GM13977 (cell line): ENCODE measurements at regions not wholly inside any gene's neighbourhood (a gene's known extent, or its start where the extent isn't known, plus 50 kb on each side); places are given as distances from the start of the nearest gene placed in this dataset.

Experiments used
- DNase-seq: peaks from one replicate; pipeline ENCODE4 v3.0.0; 2012; ENCODE audit warnings: low spot score
- in situ Hi-C: fragments of 300-500 bp; cut with MboI; formaldehyde crosslinking; loops from one replicate; pipeline ENCODE4 v1.12.0; 2022; ENCODE audit warnings: low sequenced_read_pairs, low pct_unique_long_range_greater_than_20kb, mixed read lengths, inconsistent platforms; ENCODE audit not compliant: unreplicated experiment
- TF ChIP-seq, protein P1 (sequence below): IDR thresholded peaks from 2 replicates; pipeline ENCODE4 v1.5.1; 2012; ENCODE audit warnings: mild to moderate bottlenecking, control low read depth; ENCODE audit not compliant: insufficient read depth; ENCODE audit errors: extremely low read depth, missing control alignments

DNA sequence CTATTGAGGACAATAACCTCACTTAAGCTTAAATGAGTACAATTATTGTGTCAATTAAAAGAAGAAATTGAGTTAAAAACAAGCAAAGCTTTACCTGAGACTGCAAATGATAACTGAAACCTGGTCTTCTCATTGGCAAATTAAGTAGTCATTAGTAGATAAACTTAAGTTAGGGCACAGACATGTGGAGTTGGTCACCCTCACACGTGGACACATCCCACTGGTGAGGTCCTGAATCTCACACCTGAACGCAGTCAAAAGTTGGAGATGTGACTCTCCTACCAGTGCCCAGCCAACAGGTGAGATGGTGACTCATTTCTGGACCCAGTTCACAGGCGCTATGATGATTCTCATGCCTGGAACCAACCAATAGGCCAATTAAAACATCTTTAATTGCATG, 311.6 kb downstream of the FOXL1 start:
- DNase-seq: no peak
- in situ Hi-C loops: no loop called here
- TF ChIP-seq, protein P1, sequence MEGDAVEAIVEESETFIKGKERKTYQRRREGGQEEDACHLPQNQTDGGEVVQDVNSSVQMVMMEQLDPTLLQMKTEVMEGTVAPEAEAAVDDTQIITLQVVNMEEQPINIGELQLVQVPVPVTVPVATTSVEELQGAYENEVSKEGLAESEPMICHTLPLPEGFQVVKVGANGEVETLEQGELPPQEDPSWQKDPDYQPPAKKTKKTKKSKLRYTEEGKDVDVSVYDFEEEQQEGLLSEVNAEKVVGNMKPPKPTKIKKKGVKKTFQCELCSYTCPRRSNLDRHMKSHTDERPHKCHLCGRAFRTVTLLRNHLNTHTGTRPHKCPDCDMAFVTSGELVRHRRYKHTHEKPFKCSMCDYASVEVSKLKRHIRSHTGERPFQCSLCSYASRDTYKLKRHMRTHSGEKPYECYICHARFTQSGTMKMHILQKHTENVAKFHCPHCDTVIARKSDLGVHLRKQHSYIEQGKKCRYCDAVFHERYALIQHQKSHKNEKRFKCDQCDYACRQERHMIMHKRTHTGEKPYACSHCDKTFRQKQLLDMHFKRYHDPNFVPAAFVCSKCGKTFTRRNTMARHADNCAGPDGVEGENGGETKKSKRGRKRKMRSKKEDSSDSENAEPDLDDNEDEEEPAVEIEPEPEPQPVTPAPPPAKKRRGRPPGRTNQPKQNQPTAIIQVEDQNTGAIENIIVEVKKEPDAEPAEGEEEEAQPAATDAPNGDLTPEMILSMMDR: no peak

DNA sequence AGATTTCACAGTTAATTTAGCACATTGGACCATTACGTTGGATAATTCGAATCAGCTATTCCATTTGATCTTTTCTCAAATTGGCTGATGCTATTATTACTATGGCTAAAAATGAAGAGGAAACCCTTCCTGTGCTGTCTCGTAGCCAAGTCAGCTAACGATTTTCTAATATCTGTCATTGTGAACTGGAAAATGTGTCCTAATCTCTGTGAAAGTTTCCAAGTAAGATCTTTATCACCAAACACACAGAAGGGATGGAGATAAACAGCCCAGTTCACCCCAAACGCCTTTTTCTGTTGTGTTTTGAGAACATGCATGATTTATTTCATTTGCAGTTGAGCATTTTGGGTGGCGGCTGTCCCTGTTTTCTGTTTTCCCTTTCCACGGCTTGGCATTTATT, 312.8 kb downstream of the FOXL1 start:
- DNase-seq: no peak
- TF ChIP-seq, protein P1: no peak
- in situ Hi-C loops: no loop called here

DNA sequence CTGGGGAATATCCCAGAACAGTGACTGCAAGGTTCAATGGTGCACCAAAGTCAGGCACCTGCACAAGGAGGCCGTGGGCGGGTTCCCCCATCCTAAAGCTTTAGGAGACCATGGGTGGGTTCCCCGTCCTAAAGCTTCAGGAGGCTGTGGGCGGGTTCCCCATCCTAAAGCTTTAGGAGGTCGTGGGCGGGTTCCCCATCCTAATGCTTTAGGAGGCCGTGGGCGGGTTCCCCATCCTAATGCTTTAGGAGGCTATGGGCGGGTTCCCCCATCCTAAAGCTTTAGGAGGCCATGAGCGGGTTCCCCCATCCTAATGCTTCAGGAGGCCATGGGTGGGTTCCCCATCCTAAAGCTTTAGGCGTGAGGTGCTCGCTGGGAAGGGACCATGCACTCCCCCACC, 313.3 kb downstream of the FOXL1 start:
- no peak for DNase-seq
- in situ Hi-C loops: no loop called here
- TF ChIP-seq, protein P1: no peak

DNA sequence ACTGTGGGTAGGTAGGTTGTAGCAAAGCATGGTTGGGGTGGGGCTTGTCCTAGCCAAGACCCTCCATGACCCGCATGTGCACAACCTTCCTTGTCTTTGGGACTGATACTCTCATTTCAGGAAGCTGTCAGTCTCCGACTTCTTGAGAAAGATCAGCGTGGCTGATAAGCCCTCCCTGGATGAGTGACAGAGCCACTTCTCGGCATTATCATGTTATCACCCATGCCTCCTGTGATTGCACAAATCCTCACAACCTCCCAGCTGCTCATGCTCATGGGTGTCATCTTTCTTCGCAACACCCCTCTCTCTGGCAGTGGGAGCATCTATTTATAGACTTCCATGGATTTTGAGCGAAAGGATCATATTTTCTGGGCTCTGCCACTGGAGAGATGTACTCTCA, 314.2 kb downstream of the FOXL1 start:
- DNase-seq: no peak
- TF ChIP-seq, protein P1: no peak
- in situ Hi-C loops: no loop called here

DNA sequence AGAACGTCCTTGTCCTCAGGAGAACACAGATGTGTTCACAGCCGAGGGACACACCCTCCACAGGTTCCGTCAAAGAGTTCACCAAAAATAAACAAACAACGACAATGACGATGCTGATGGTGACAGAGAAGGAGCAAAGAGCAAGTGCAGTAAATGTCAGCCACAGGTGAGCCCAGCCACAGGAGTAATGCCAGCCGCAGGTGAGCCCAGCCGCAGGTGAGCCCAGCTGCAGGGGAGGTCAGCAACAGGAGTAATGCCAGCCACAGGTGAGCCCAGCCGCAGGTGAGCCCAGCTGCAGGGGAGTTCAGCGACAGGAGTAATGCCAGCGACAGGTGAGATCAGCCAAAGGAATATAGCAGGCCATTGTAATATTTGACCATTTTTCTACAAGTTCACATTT, 315.2 kb downstream of the FOXL1 start:
- no peak for DNase-seq
- in situ Hi-C loops: no loop called here
- TF ChIP-seq, protein P1: no peak

DNA sequence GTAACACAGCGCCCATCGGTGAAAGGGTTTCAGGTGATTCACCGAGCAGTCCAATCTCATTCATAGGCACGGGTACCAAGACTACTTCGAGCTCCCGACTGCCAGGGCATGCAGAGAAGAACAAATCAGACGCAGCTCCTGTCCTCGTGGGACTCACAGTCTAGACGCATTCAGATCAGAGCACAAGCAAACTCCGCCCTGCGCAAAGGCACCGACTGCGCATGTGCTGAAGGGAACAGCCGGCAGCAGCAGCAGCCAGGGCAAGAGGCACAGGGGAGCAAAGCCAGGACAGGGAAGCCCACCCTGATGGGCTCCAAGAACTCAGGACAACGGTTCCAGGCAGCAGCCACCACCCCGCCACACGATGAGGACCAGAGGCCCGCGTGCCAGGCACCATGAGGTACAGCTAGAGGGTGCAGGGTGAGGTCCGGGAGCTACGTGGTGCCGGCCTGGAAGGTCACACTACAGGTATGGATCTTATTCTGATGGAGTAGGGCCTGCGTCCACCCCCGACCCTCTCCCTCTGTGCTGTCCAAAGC, 315.7 kb downstream of the FOXL1 start:
- in situ Hi-C loops: no loop called here
- TF ChIP-seq, protein P1: no peak
- no peak for DNase-seq

DNA sequence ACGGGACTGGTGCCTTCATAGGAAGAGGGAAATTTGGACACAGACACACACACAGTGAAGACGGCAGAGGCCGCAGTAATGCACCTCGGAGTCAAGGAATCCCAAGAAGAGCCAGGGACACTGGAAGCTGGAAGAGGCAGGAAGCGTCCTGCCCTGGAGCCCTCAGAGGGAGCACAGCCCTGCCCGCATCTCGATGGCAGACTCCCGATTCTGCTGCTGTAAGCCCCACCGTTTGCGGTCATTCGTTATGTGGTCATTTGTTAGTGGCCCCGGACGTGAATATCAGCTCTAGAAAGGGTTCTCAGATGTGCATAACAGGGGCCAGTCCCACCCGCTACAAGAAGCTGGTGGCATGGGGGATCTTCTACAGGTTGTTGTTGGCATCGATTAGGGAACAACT, 316.6 kb downstream of the FOXL1 start:
- no peak for DNase-seq
- in situ Hi-C loops: no loop called here
- TF ChIP-seq, protein P1: no peak
